Keratinocyte (primary cell): ENCODE measurements at regions not wholly inside any gene's neighbourhood (a gene's known extent, or its start where the extent isn't known, plus 50 kb on each side); places are given as distances from the start of the nearest gene placed in this dataset.

Source experiments
- DNase-seq: peaks from one replicate; pipeline ENCODE4 v3.0.0-alpha.2; 2011; ENCODE audit warnings: low read depth, missing footprints, low spot score
- FAIRE-seq: peaks from 2 replicates; lab custom pipeline; 2011; peaks lifted over from hg19 to GRCh38; lab: Jason Lieb, UNC
- H2AFZ ChIP-seq: 2 replicates; pipeline ENCODE4 v1.6.0; 2012; ENCODE audit warnings: low read length, control low read depth, inconsistent platforms; ENCODE audit not compliant: control insufficient read depth
- H3K27ac ChIP-seq: 2 replicates; pipeline ENCODE4 v1.5.1; 2011; ENCODE audit warnings: low read length; ENCODE audit not compliant: control insufficient read depth, insufficient read depth
- H3K27me3 ChIP-seq: 3 replicates; pipeline ENCODE4 v1.6.0; 2011; ENCODE audit warnings: low read length; ENCODE audit not compliant: control insufficient read depth, insufficient read depth; ENCODE audit errors: extremely low read depth
- H3K36me3 ChIP-seq, 2 experiments: 2 replicates in 1 of 2; 3 replicates in 1 of 2; pipeline ENCODE4 v1.5.1; 2011; ENCODE audit warnings: low read length in 2 of 2, mild to moderate bottlenecking in 1 of 2; ENCODE audit not compliant: control insufficient read depth in 2 of 2, insufficient read depth in 2 of 2; ENCODE audit errors: extremely low read depth in 1 of 2
- H3K4me1 ChIP-seq: 3 replicates; pipeline ENCODE4 v1.5.1; 2011; ENCODE audit warnings: low read length; ENCODE audit not compliant: control insufficient read depth, insufficient read depth; ENCODE audit errors: extremely low read depth
- H3K4me2 ChIP-seq: 3 replicates; pipeline ENCODE4 v1.6.0; 2011; ENCODE audit warnings: low read depth, low read length; ENCODE audit not compliant: control insufficient read depth, insufficient read depth; ENCODE audit errors: extremely low read depth
- H3K4me3 ChIP-seq, 3 experiments: fragments of 200-600 bp in 1 of 3; sonication (generic) in 1 of 3; 2 replicates in 2 of 3; 3 replicates in 1 of 3; pipeline ENCODE4 v1.5.1; 2011 to 2016; ENCODE audit warnings: low read length in 3 of 3, mild to moderate bottlenecking in 3 of 3, control low read depth in 2 of 3, inconsistent platforms in 1 of 3, low read depth in 1 of 3, mixed read lengths in 1 of 3, mixed run types in 1 of 3, moderate library complexity in 1 of 3; ENCODE audit not compliant: control insufficient read depth in 2 of 3, insufficient read depth in 2 of 3; ENCODE audit errors: extremely low read depth in 1 of 3
- H3K79me2 ChIP-seq: 2 replicates; pipeline ENCODE4 v1.6.0; 2012; ENCODE audit warnings: low read length; ENCODE audit not compliant: control insufficient read depth, insufficient read depth
- H3K9ac ChIP-seq: 3 replicates; pipeline ENCODE4 v1.6.0; 2011; ENCODE audit warnings: low read length; ENCODE audit not compliant: control insufficient read depth, insufficient read depth; ENCODE audit errors: extremely low read depth
- H3K9me1 ChIP-seq: 3 replicates; pipeline ENCODE4 v1.6.0; 2011; ENCODE audit warnings: low read length; ENCODE audit not compliant: control insufficient read depth, insufficient read depth; ENCODE audit errors: extremely low read depth
- H3K9me3 ChIP-seq: 2 replicates; pipeline ENCODE4 v1.5.1; 2012; ENCODE audit warnings: low read depth, low read length; ENCODE audit not compliant: control insufficient read depth
- H4K20me1 ChIP-seq: 3 replicates; pipeline ENCODE4 v1.6.0; 2011; ENCODE audit warnings: low read length; ENCODE audit not compliant: control insufficient read depth, insufficient read depth; ENCODE audit errors: extremely low read depth
- EZH2 ChIP-seq: IDR thresholded peaks from one replicate; pipeline ENCODE4 v1.6.1; 2012; ENCODE audit warnings: inconsistent platforms, mild to moderate bottlenecking, low read length, moderate library complexity
- dilution Hi-C: fragments of 300-500 bp; cut with MboI; formaldehyde crosslinking; loops from one replicate; pipeline ENCODE4 v1.7.0; 2020; ENCODE audit warnings: low sequenced_read_pairs; ENCODE audit not compliant: extremely low pct_ligation_motif_present
- TF ChIP-seq, protein P1 (sequence below), 3 experiments: IDR thresholded peaks in 1 of 3; conservative IDR thresholded peaks in 1 of 3; optimal IDR thresholded peaks in 1 of 3; 2 replicates in 2 of 3; 3 replicates in 1 of 3; pipeline versions ENCODE3 to v1.5.1; 2011; ENCODE audit warnings: low read length in 3 of 3, mild to moderate bottlenecking in 3 of 3, moderate library complexity in 2 of 3, control low read depth in 1 of 3, inconsistent platforms in 1 of 3; ENCODE audit not compliant: insufficient read depth in 2 of 3; ENCODE audit errors: extremely low read depth in 1 of 3

GRCh38 chr4:106753426-106753825, 282.7 kb downstream of the DKK2 start:
- TF ChIP-seq, protein P1, sequence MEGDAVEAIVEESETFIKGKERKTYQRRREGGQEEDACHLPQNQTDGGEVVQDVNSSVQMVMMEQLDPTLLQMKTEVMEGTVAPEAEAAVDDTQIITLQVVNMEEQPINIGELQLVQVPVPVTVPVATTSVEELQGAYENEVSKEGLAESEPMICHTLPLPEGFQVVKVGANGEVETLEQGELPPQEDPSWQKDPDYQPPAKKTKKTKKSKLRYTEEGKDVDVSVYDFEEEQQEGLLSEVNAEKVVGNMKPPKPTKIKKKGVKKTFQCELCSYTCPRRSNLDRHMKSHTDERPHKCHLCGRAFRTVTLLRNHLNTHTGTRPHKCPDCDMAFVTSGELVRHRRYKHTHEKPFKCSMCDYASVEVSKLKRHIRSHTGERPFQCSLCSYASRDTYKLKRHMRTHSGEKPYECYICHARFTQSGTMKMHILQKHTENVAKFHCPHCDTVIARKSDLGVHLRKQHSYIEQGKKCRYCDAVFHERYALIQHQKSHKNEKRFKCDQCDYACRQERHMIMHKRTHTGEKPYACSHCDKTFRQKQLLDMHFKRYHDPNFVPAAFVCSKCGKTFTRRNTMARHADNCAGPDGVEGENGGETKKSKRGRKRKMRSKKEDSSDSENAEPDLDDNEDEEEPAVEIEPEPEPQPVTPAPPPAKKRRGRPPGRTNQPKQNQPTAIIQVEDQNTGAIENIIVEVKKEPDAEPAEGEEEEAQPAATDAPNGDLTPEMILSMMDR (optimal IDR thresholded peaks at IDR 0.05 in 1 of 3, IDR thresholded peaks at IDR 0.05 in 1 of 3, conservative IDR thresholded peaks at IDR 0.05 in 1 of 3; ENCODE audit: extremely low read depth in 1 of 3, insufficient read depth in 2 of 3, low read length in 3 of 3) = no peak
- no peak for TF ChIP-seq EZH2
- no peak for FAIRE-seq

GRCh38 chr4:106746451-106746850, 289.7 kb downstream of the DKK2 start:
- no peaks in the 10 kb centered on the region for H3K27me3 ChIP-seq
- no peak overlapping the region for H3K4me3 ChIP-seq
- no peaks in the 10 kb centered on the region for H3K9me1 ChIP-seq
- no peak overlapping the region for H2AFZ ChIP-seq
- H3K79me2 ChIP-seq = no peaks in the 10 kb centered on the region
- H3K4me1 ChIP-seq = no peaks in the 10 kb centered on the region
- no peaks in the 10 kb centered on the region for H4K20me1 ChIP-seq
- H3K36me3 ChIP-seq = no peaks in the 10 kb centered on the region
- H3K9ac ChIP-seq = no peak overlapping the region
- H3K4me2 ChIP-seq = no peak overlapping the region
- H3K27ac ChIP-seq = no peak overlapping the region
- FAIRE-seq (no peak), DNase-seq (no peak)
- dilution Hi-C loops = no loop called here
- TF ChIP-seq, protein P1 (optimal IDR thresholded peaks at IDR 0.05 in 1 of 3, IDR thresholded peaks at IDR 0.05 in 1 of 3, conservative IDR thresholded peaks at IDR 0.05 in 1 of 3; ENCODE audit: extremely low read depth in 1 of 3, insufficient read depth in 2 of 3, low read length in 3 of 3) = no peak
- TF ChIP-seq EZH2 = no peak
- no peaks in the 10 kb centered on the region for H3K9me3 ChIP-seq

More at GRCh38 chr4:106753426-106753825, 282.7 kb downstream of the DKK2 start:
- Histone ChIP-seq H2AFZ (no peak overlapping the region), H3K9ac (no peak overlapping the region), H4K20me1 (no peaks in the 10 kb centered on the region), H3K4me2 (no peak overlapping the region), H3K9me3 (no peaks in the 10 kb centered on the region), H3K4me1 (no peaks in the 10 kb centered on the region), H3K4me3 (no peak overlapping the region), H3K79me2 (no peaks in the 10 kb centered on the region), H3K36me3 (no peaks in the 10 kb centered on the region), H3K9me1 (no peaks in the 10 kb centered on the region), H3K27ac (no peak overlapping the region), H3K27me3 (no peaks in the 10 kb centered on the region)
- no peak for DNase-seq
- dilution Hi-C loops = no loop called here
